Liver (tissue), 3 donors: ENCODE measurements at regions not wholly inside any gene's neighbourhood (a gene's known extent, or its start where the extent isn't known, plus 50 kb on each side); places are given as distances from the start of the nearest gene placed in this dataset.

Experiments
- ATF3 ChIP-seq: IDR thresholded peaks from 2 replicates; pipeline ENCODE4 v1.6.1; 2016; ENCODE audit warnings: antibody characterized with exemption
- CTCF ChIP-seq: fragments of 150-350 bp; IDR thresholded peaks from 2 replicates; pipeline ENCODE4 v1.5.1; 2017; ENCODE audit warnings: improper control_type of control experiment, low read depth, low read length; ENCODE audit not compliant: missing input control
- FOXA1 ChIP-seq: IDR thresholded peaks from 2 replicates; pipeline ENCODE4 v1.6.1; 2016; ENCODE audit warnings: antibody characterized with exemption
- HNF4A ChIP-seq, 2 donors: conservative IDR thresholded peaks; 2 replicates each; pipeline ENCODE4 v1.6.1; 2016; ENCODE audit warnings: antibody characterized with exemption in 2 of 2, mild to moderate bottlenecking in 2 of 2
- HNF4G ChIP-seq: IDR thresholded peaks from 2 replicates; pipeline ENCODE4 v1.6.1; 2016; ENCODE audit warnings: antibody characterized with exemption
- JUND ChIP-seq, 2 donors: IDR thresholded peaks; 2 replicates each; pipeline ENCODE4 v1.6.1; 2016; ENCODE audit warnings: antibody characterized with exemption in 2 of 2
- MAX ChIP-seq: IDR thresholded peaks from 2 replicates; pipeline ENCODE4 v1.6.1; 2016; ENCODE audit warnings: antibody characterized with exemption
- RAD21 ChIP-seq, 2 donors: IDR thresholded peaks; 2 replicates each; pipeline ENCODE4 v1.6.1; 2016; ENCODE audit warnings: antibody characterized with exemption in 2 of 2, mild to moderate bottlenecking in 2 of 2
- RXRA ChIP-seq, 2 donors: IDR thresholded peaks; 2 replicates each; pipeline ENCODE4 v1.6.1; 2017 to 2018; ENCODE audit warnings: antibody characterized with exemption in 2 of 2, mild to moderate bottlenecking in 1 of 2
- YY1 ChIP-seq: IDR thresholded peaks from 2 replicates; pipeline ENCODE4 v1.6.1; 2016; ENCODE audit warnings: antibody characterized with exemption, mild to moderate bottlenecking
- donor health status: healthy.
- donor health status: healthy.

GRCh38 chr2:71939588-71940535, 207.8 kb downstream of the CYP26B1 start:
- TF ChIP-seq CTCF (no peak), RAD21 (IDR thresholded peaks at IDR 0.05) (no peak), MAX (no peak), FOXA1 (no peak), JUND (IDR thresholded peaks at IDR 0.05) (no peak), YY1 (no peak), ATF3 (no peak), RXRA (IDR thresholded peaks at IDR 0.05) (no peak), HNF4G (no peak), HNF4A (conservative IDR thresholded peaks at IDR 0.05) (no peak)
